GM19468 (cell line): ENCODE measurements at regions not wholly inside any gene's neighbourhood (a gene's known extent, or its start where the extent isn't known, plus 50 kb on each side); places are given as distances from the start of the nearest gene placed in this dataset.
"Not testable (repeated sequence)": the region's sequence is repeated elsewhere in the genome, so short reads cannot be mapped to it uniquely, and the experiment has no call there.

ENCODE experiments used
- ATAC-seq: cut with Tn5 transposase; IDR thresholded peaks from one replicate; pipeline ENCODE4 v1.9.1; 2021; ENCODE audit warnings: mild to moderate bottlenecking, moderate library complexity, moderate number of reproducible peaks; ENCODE audit not compliant: unreplicated experiment; ENCODE audit errors: extremely low read depth

DNA sequence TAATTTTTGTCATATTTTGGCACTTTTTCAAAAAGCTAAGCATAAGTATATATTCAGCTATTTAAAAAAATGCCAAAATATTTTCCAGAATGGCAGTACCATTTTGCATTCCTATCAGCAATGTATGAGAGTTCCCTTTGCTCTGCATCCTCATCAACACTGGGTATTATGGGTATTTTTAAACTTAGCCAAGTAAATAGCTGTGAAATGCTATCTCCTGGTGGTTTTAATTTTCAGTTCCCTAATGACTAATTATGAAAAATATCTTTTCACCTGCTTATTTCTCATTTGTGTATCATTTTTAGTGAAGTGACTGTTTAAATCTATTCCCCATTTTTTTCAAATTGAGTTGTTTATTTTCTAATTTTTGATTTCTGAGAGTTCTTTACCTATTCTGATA is 199.7 kb upstream of the NECTIN3 start:
- no peak for ATAC-seq

DNA sequence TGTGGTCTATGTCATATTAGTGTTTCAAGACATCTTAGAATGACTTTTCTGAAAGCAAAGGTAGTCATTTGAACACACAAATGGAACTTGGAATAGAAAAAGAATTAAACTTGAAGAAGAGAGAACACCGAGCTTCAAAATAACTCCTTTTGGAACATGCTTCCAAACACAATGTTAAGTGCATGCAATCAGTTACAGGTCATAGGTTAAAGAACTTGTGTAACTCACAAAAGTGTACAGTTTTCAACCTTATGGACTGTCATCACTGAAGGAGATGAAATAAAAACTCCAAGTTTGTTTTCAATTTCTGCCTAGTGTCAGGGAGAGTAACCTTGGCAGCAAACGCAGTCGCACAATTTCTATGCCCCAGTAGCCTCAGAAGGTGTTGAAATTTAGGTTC is 192.9 kb upstream of the NECTIN3 start:
- no peak for ATAC-seq

DNA sequence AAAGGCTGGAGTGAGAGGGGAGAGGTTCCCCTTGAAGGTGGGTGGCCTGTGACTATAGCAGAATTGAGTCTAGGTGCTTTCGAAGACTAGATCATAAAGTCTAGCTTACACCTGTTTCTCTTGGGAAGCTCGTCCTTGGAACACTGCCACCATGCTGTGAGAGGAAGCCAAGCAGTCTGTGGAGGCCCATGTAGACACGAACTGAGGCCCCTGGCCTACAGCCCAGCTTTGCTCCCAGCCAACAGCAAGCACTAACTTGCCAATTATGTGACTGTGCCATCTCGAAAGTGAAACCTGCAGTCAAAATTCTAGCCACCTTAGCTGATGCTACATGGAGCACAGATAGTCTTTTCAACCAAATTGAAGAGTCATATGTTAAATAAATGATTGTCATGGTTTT is 190.5 kb upstream of the NECTIN3 start:
- ATAC-seq, result peak; percentile 77

DNA sequence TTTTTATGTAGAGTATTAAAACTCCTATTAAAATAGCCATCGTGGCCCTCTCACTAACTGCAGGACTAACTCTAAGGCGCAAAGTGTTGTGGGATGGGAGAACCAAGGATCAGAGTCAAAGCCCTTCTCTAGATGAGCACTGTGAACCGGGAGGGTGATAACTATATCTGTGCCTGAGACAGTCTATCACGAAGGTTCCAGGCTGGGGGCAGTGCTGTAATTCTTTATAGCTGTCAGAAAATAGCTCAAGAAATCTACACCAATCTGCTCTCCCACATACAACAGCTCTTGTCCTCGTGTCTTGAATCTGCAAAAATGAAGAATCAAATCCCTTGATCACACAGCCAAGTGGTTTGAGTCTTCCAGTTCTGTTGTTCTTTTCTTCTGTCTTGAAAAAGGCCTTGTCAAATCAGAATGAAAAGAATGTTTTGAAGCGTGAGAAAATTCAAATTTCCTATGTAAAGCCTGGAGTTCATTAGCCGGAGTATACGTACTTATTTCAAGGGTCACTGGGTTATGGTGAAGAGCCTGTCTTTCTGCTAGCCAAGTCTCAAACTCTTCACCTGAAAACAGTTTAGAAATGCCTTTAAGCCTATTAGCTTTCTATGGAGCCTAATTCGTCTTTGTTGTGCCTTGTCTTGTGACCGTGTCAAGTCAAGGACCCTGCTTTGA is 185.3 kb upstream of the NECTIN3 start:
- ATAC-seq, result no peak

DNA sequence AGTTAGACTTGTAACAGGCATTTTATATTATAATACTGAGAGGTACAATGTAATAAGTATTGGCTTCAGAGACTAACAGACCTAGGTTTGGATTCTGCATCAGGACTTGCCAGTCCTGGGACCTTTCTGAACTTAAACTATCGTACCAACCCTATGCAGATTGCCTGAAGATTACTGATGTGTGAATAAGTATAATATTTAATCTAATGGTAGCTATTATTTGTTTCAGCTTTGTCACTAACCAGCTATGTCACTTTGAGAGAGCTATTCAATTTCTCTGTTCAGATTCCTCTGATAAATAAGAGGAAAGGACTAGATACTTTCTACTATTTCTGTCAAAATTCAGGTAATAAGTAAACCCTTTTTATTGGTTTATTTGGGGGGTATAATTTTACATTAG is 184.4 kb upstream of the NECTIN3 start:
- ATAC-seq, result no peak

DNA sequence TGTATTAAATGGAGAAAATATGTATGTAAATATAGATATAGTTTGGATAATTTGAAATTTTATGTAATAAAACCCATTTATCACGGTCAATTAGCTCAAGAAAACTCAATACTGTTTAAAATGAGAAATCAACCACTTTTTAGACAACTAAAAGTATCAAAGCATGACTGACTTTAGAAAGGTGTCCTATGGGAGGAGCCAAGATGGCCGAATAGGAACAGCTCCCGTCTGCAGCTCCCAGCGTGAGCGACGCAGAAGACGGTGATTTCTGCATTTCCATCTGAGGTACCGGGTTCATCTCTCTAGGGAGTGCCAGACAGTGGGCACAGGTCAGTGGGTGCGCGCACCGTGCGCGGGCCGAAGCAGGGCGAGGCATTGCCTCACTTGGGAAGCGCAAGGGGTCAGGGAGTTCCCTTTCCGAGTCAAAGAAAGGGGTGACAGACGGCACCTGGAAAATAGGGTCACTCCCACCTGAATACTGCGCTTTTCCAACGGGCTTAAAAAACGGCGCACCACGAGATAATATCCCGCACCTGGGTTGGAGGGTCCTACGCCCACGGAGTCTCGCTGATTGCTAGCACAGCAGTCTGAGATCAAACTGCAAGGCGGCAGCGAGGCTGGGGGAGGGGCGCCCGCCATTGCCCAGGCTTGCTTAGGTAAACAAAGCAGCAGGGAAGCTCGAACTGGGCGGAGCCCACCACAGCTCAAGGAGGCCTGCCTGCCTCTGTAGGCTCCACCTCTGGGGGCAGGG is 182.8 kb upstream of the NECTIN3 start:
- not testable (repeated sequence) for ATAC-seq

DNA sequence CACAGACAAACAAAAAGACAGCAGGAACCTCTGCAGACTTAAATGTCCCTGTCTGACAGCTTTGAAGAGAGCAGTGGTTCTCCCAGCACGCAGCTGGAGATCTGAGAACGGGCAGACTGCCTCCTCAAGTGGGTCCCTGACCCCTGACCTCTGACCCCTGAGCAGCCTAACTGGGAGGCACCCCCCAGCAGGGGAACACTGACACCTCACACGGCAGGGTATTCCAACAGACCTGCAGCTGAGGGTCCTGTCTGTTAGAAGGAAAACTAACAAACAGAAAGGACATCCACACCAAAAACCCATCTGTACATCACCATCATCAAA is 182.3 kb upstream of the NECTIN3 start:
- ATAC-seq, result not testable (repeated sequence)

DNA sequence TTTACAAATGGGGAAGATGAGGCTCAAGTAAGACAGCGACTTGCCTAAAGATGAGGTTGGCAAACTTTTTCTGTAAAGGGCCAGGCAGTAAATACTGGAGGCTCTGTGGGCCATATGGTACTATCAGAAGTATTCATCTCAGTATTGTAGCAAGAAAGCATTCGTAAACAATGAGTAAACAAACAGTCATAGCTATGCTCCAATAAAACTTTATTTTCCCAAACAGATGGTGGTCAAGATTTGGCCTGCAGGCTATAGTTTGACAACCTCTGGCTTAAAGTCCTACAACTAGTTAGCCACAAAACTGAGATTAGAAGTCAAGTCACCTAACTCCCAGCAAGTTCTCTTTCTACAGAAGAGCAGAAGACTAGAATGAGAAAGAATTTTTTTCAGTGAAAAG is 177.0 kb upstream of the NECTIN3 start:
- ATAC-seq, result no peak

DNA sequence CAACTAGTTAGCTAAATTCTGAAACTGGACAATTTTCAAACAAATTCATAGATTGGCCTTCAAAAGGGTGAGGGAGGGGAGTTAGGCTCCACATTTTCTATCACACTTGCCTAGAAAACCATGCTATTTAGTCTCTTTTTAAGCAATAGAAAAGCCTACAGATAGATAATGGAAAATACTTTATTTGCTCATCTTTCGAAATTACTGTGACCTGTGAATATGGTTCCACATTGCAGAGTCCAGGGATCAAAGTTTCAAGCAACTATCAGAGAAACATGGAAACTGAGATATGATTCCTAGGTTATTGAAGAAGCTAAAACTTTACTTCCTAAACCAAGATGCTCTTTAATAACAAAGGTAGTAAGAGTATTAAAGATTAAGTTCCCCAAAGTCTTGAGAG is 176.6 kb upstream of the NECTIN3 start:
- ATAC-seq, result no peak

DNA sequence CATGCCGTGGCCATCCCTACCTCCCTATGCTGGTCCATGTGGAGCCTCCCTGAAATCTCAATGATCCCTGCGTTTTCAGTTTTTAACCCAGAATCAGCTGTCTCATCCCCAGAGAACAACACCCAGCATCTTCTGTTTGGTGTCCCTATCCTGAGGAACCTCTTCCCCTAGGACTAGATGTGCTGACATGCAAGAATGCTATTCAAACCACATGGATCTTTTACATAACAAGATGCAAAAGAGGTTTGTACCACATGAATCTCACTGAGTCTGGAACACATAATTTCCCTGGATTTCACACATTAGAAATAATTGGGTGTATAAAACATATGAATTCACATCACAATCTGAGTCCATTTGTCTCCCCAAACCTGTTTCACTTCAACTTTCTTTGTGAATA is 174.6 kb upstream of the NECTIN3 start:
- no peak for ATAC-seq

DNA sequence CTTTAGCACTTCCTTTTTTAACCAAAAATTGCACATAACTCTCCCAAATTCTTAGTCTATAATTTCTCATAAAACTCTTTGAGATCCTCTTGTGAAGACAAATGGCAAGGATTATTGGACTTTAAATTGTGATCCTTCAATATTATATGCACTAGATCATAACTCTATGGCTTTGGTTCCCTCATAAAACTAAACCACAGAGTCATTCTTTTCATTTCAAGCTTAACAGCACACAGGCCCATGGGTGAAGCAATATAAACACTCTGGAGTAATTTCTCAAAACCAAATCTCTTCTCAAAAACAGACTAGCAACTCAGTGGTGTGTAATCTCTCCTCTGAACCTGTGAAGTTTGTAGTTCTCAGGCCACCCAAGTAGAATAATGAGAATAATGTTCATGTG is 171.0 kb upstream of the NECTIN3 start:
- ATAC-seq, result no peak

DNA sequence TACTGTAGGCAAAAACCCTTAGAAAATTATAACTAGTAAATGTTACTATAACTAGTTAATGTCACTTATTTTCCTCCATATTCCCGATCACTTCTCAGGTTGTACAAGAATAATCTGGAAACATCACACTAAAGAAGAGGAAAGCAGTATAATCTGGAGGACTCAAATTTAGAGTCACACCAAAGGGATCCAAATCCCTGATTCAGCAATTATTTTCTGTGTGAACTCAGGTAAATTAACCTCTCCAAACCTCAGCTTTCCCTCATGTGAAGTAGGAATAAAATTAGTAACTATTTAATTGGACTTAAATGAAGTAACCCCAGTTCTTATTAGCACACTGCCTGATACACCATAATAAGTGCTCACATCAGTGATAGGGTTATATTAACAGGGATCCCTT is 170.1 kb upstream of the NECTIN3 start:
- no peak for ATAC-seq

DNA sequence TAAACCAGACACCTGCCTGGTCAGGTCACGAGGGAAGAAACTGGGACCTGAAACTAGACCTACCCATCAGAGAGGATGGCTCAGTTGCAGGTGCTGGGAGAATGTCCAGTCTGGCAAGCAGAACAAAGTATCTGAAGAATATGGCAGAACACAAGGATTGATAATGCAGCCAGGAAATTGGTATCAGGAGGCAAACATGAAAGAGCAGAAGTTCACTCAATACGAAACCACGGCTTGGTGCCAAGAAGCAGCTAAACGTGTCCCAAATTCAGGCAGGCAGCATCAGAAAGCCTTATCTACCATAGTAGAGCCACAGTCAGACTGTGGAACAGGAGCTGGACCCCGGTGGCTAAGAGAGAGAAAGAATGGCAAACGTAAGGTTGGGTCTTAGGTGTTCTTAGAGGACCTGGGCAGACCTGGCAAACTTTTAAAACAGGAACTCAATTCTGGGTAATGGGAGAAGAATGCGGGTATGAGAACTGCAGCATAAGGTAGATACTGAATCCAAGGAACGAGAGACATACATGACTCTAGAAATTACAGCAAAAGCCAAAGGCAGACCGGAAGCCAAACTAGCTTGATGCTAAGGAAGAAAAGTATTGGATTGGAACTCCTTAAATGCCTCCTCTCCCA is 169.0 kb upstream of the NECTIN3 start:
- no peak for ATAC-seq

DNA sequence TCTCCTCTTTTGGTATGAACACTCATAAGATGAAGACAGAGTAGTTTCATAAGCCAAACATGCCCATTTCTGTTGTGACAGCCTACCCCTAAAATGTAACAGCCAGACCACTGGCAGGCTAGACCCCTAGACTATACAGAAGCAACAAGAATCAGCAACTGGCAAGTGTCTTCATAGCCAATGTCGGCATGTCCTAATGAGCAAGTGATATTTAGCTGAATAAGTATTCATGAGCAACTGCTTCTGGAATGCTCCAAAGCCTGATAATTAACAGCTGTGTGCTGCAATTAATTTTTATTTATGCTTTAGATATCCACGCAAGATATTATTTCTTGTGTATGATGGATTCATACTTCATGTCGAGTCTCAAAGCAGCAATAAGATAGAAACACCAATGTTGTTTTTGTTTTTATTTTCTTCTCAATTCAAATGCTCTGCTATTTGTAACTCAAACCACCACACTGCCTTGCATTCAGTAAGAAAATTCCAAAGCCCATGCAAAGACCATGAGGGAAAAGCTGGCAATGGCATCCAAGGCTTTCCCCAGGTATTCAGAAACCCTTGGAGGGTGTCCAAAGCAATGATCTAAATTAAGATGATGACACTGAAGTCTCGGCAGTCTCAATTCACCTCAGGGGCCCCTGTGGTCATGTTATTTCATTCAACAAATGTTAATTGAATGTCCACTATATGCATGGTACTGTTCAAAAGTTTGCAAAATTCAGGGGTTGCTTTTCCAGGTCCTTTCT is 167.7 kb upstream of the NECTIN3 start:
- no peak for ATAC-seq

DNA sequence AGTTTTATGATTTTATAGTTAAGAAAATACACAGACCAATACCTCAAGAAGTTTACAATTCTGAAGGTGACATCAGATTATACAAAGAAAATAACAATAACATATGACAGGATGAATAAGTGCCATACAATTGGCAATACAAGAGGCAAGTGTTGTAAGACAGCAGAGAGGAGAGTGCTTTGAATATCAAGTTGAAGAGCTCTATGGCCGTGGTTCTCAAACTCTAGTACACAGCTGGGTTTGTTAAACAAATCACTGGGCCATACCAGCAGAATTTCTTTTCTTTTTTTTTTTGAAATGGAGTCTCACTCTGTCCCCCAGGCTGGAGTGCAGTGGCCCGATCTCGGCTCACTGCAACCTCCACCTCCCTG is 167.1 kb upstream of the NECTIN3 start:
- no peak for ATAC-seq

DNA sequence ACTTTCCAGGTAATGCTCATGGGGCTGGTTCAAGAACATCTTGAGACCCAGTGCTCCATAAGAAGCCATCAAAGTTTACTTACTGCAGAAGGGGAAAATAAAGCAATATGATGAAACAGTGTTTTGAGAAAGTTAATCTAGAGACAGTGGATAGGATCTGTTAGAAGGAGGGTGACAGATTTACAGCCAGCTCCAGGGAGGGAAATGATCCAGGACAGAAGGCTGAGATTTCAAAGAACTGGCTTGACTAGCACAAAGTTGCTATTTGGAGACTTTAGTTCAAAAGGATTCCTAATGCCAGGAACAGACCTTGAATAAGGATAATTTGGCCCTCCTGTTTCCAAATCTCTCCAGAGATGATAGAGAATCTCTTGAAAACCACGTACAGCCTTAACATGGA is 166.5 kb upstream of the NECTIN3 start:
- no peak for ATAC-seq

DNA sequence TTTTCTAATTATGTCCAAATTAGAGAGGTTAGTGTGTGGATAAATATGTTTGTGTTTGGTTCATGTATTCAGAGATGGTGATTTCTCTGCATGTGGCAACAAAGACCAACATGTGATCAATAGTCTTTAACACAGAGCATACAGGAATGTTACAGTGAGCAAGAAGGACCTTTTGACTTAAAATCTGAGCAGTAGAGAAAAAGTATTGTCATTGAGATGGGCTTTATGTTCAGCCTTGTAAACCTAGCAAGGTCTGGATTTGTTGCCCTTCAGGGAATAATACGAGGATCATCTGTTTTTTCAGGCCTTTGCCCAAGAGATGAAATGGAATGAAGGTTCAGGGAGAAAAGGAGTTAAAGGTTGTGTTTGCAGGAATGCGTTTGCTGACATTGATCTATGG is 161.8 kb upstream of the NECTIN3 start:
- no peak for ATAC-seq

DNA sequence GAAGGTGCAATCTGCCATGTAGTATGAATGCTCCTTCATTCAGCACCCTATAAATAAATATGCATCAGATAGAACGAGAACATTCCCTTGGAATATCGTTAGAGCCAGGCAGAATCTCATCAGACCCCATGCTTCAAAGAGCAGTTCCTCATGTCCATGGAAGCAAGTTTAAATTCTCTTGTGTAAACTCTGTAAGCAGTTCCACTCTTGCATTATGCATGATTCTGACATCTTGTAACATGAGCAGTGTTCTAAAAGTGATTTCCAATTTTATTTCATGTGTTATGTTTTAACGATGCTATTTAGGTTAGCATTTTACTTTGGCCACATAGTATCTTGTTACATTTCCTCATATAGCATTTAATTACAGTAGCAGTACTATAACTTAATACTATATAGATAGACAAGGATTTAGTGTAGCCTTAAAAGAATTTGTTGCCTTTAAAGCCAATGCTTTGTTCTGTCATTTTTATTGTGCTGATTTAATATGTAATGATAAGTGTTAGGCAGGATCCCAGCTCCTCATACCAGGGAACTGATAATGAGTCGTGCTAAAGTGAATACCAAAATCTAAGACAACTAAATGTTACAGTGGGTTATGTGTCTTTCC is 161.2 kb upstream of the NECTIN3 start:
- ATAC-seq, result no peak

DNA sequence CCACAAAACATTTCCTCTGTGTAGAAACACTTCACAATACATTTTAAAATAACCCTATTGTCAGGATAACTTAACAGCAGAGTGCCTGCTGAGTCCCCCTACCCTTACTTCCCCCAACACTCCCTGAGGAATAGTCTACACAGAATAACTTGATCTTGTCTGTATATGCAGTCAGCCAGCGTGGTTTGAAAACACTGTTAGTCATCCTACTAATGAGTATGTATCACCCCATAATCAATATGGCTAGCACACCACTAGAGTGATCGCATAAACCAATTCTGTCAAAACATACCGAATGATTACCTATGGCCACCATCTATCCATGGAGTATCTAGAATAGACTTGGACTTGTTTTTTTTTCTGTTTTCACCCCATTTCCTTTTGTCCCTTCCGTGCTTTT is 152.7 kb upstream of the NECTIN3 start:
- ATAC-seq, result no peak

DNA sequence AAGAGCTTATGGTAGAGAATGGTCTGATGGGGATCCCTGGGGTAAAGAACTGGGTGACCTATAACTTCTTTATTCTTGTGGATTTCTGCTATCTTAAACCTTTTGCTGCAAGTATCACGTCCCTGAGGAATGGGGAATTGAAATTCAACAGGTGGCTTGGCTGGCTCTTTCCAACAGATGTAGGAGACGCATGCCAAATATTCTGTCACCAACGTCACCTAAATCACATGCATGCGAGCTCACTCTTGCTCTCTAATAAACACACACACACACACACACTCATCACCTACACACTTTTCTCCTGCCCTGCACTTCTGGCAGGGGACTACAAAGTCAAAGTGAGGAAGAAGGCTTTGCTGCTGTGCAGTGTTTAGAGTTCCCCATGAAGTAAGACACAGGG is 145.8 kb upstream of the NECTIN3 start:
- ATAC-seq, result no peak
